Lung (tissue), 11 donors: ENCODE measurements at regions not wholly inside any gene's neighbourhood (a gene's known extent, or its start where the extent isn't known, plus 50 kb on each side); places are given as distances from the start of the nearest gene placed in this dataset.
"Not testable (repeated sequence)": the region's sequence is repeated elsewhere in the genome, so short reads cannot be mapped to it uniquely, and the experiment has no call there.

Experiments used
- ATAC-seq: fragments of 200-7000 bp; cut with Tn5 transposase; one replicate; pipeline ENCODE4 v1.9.1; 2020; ENCODE audit warnings: moderate number of reproducible peaks; ENCODE audit not compliant: insufficient read depth, low FRiP score
- DNase-seq, 3 donors: peaks; one replicate each; pipeline ENCODE4 v3.0.0-alpha.2; 2013 to 2017
- H3K27ac ChIP-seq, 2 donors: one replicate each; pipeline ENCODE4 v1.5.1; 2013; ENCODE audit warnings: mild to moderate bottlenecking in 2 of 2, moderate library complexity in 2 of 2, control low read depth in 1 of 2, inconsistent platforms in 1 of 2, low read depth in 1 of 2, low read length in 1 of 2
- H3K27me3 ChIP-seq, 3 donors: one replicate each; pipeline ENCODE4 v1.5.1; 2013; ENCODE audit warnings: low read length in 2 of 3; ENCODE audit not compliant: control insufficient read depth in 3 of 3, insufficient read depth in 3 of 3
- H3K36me3 ChIP-seq, 4 donors: one replicate each; pipeline ENCODE4 v1.5.1; 2013; ENCODE audit warnings: low read length in 4 of 4, mild to moderate bottlenecking in 1 of 4, moderate library complexity in 1 of 4; ENCODE audit not compliant: control insufficient read depth in 4 of 4, insufficient read depth in 4 of 4
- H3K4me1 ChIP-seq, 5 donors: one replicate each; pipeline ENCODE4 v1.5.1; 2013; ENCODE audit warnings: low read length in 5 of 5, mild to moderate bottlenecking in 2 of 5, moderate library complexity in 1 of 5; ENCODE audit not compliant: control insufficient read depth in 5 of 5, insufficient read depth in 5 of 5
- H3K4me3 ChIP-seq: one replicate; pipeline ENCODE4 v1.5.1; 2013; ENCODE audit warnings: mild to moderate bottlenecking, control low read depth, moderate library complexity
- H3K9ac ChIP-seq, 2 donors: one replicate each; pipeline ENCODE4 v1.5.1; 2013; ENCODE audit warnings: low read length in 2 of 2, control low read depth in 1 of 2; ENCODE audit not compliant: insufficient read depth in 1 of 2
- H3K9me3 ChIP-seq, 4 donors: one replicate each; pipeline ENCODE4 v1.5.1; 2013; ENCODE audit warnings: low read length in 3 of 4, mild to moderate bottlenecking in 1 of 4, moderate library complexity in 1 of 4; ENCODE audit not compliant: control insufficient read depth in 4 of 4, insufficient read depth in 3 of 4
- CTCF ChIP-seq: IDR thresholded peaks from 2 replicates; pipeline ENCODE4 v1.5.1; 2012; ENCODE audit warnings: mild to moderate bottlenecking; ENCODE audit errors: control extremely low read depth, extremely low read depth
- WGBS, 2 donors: extraction: QIAGEN DNeasy Blood & Tissue Kit; methylation state at CpG; one replicate each; pipeline ENCODE4 v1.1.7; 2013; 5-methylcytosine and 5-hydroxymethylcytosine counted together
- donor health status: control.
- donor health status: control.
- donor health status: Bipolar disorder and iron deficiency.
- donor health status: healthy.
- donor health status: DM: yes; HTN: yes; CAD: no.

- Histone ChIP-seq H3K9ac (no peak overlapping the region), H3K4me1 (no peaks in the 10 kb centered on the region), H3K27ac (no peak overlapping the region), H3K4me3 (no peak overlapping the region), H3K36me3 (no peaks in the 10 kb centered on the region), H3K27me3 (peaks cover 0 to 4% (median 3%) of the 10 kb centered on the region in 3 donors), H3K9me3 (peaks cover 0 to 8% (median 0%) of the 10 kb centered on the region in 4 donors)
- WGBS, 2 donors, result 77 to 94% methylated on average over 3 of the region's 3 CpGs
- DNase-seq (no peak), ATAC-seq (no peak)
- no peak for TF ChIP-seq CTCF
Observed at GRCh38 chrX:51035746-51036145, 125.2 kb downstream of the BMP15 start.

- H3K4me3 ChIP-seq, result no peak overlapping the region
- ATAC-seq (no peak), DNase-seq (no peak)
- H3K27me3 ChIP-seq, result peaks cover 4 to 9% (median 8%) of the 10 kb centered on the region in 3 donors
- TF ChIP-seq CTCF, result no peak
- no peaks in the 10 kb centered on the region for H3K9me3 ChIP-seq
- no peak overlapping the region for H3K9ac ChIP-seq
- no peaks in the 10 kb centered on the region for H3K4me1 ChIP-seq
- no peak overlapping the region for H3K27ac ChIP-seq
- H3K36me3 ChIP-seq, result no peaks in the 10 kb centered on the region
- 58 to 79% methylated on average over 2 of the region's 2 CpGs for WGBS, 2 donors
Observed at GRCh38 chrX:51047950-51048349, 137.4 kb downstream of the BMP15 start.

DNA sequence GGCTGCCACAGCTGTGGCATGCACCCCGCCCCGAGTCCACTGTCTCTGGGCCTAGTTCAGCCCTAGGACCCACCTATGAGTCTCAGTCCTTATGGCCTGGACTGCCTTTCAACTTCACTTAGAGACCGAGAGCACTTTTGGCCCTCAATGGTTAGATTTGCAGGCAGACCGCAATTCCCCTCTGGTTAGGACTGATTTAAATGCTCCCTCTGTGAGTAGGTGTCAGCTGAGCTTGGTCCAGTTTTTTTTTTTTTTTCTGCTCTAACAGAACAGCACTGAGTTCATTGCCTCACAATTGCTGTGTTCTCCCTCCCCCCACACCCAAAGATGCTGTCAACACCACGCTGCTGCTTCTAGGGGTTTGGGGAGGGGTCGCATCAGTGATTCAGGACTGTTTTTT is 143.2 kb downstream of the BMP15 start:
- Histone ChIP-seq H3K4me1 (no peaks in the 10 kb centered on the region), H3K36me3 (no peaks in the 10 kb centered on the region), H3K4me3 (no peak overlapping the region), H3K27me3 (peaks cover 0 to 6% (median 4%) of the 10 kb centered on the region in 3 donors), H3K9ac (no peak overlapping the region), H3K9me3 (no peaks in the 10 kb centered on the region), H3K27ac (no peak overlapping the region)
- no peak for DNase-seq
- WGBS, 2 donors, result 76% methylated on average over 6 of the region's 6 CpGs
- TF ChIP-seq CTCF, result no peak
- no peak for ATAC-seq

GRCh38 chrX:51098046-51098445 is 187.5 kb downstream of the BMP15 start:
- ATAC-seq (no peak), DNase-seq (no peak)
- no peak overlapping the region for H3K4me3 ChIP-seq
- H3K9me3 ChIP-seq, result no peaks in the 10 kb centered on the region
- H3K27ac ChIP-seq, result no peak overlapping the region
- no peak for TF ChIP-seq CTCF
- H3K9ac ChIP-seq, result no peak overlapping the region
- H3K36me3 ChIP-seq, result no peaks in the 10 kb centered on the region
- H3K27me3 ChIP-seq, result peaks cover 3 to 12% (median 10%) of the 10 kb centered on the region in 3 donors
- no peaks in the 10 kb centered on the region for H3K4me1 ChIP-seq

- not testable (repeated sequence) for H3K27ac ChIP-seq
- WGBS, 2 donors, result 94 to 95% methylated on average over 21 to 50 of the region's 52 CpGs
Observed at GRCh38 chrX:51119058-51119926, 208.8 kb downstream of the BMP15 start.

More at GRCh38 chrX:51119058-51119926, 208.8 kb downstream of the BMP15 start:
- H3K36me3 ChIP-seq, H3K9ac ChIP-seq, H3K27me3 ChIP-seq, ATAC-seq, H3K9me3 ChIP-seq, DNase-seq, H3K4me1 ChIP-seq, H3K4me3 ChIP-seq: not testable (repeated sequence)
